ENCODE measurements at regions not wholly inside any gene's neighbourhood (a gene's known extent, or its start where the extent isn't known, plus 50 kb on each side); places are given as distances from the start of the nearest gene placed in this dataset.

DNA sequence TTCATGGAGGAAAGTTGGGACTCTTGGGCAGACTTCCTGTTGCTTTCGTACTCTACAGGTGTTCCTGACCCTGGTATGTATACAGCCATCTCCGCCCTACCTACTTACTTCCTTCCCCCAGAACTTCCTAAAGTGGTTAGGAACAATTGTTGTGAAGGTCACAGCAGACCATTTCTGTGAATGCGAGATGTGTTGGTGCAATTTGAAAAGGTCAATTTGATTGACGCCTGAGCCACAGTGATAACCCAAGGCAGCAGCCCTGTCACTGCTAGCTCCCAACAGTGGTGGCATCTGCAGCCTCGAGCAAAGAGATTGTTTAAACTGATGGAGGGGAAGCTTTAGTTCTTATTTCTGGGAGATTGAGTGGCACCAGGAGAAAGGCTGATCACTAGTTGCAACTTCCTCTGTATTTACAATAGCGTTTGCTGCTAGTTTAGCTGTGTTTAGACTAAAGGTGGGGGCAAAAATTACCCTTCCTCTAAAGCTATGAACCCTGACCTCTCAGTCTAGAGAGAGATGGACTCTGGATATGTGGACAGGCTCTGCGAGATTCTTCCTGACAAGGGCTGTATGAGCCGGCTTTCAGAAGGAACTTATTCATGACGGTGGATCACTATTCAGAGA, 78.3 kb upstream of the MAP4K3 start:
- DNase-seq = no peak

DNA sequence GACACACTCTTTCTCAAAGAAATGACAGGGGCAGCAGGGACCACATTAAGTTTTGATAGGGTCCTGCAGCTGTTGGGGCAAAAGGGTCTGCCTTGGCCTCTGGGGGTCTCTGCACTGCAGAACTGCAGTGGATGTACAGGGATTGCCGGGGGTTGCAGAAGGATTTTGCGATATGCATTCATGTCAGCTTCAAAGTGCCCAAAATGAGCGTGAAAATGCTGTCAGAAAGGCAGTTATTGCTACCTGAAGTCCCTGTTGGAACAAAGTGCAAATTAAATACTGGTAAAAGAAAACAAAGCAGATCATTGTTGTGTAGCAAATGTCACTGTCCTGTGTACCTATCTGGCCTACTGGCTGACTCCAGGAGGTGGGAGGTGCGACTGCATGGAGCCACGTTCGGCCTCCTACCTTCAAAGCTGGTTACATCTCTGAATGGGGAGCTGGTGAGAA, 78.8 kb upstream of the MAP4K3 start:
- DNase-seq = no peak

DNA sequence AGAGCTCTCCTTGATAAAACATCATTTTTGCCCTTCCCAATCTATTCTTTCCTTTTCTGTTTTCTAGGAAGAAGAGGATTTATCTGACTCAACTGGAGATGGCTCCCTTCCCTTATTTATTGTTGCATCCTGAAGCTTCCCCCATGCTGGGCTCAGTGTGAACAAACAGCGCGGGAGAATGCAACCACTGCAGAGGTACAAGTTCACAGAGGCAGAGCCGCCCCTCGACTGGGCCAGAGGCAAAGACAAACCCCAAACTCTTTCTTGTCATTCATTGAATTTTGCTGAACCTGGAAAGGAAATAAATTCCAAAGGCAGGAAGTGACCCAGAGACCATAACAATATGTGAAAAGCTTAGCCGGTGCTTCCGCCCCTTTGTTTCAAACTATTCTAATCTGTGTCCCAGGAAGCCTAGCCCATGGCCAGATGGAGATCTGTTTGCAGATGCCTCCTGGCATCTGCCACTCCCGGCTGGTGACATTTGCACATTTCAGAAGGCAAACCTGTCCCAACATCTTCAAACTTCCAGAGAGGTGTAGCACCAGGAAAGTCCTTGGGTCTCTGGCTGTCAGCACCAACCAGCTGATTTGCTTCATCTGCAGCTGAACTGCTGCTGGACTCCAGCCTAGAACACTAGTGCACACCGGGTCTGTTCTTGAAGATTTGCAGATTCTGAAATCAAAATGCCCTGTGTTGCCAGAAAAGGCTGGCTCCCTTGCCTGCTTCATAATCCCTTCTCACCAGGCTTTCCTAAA, 79.4 kb upstream of the MAP4K3 start:
- no peak for DNase-seq

DNA sequence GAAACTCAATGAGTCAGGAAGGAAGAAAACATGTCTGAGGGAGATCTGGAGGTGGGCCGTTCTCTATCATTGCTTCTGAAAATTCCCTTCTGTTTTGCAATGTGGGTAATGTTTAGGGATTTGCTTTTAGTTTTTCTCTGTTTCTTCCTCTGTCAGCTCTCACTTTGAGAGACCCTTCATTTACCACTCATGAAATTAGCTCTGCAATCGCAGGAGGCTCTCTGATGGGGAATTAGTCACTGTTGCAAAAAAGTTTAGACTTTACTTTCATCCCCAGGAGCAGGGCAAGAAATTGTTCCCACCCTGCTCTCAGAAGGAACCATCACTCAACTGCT, 80.0 kb upstream of the MAP4K3 start:
- DNase-seq = no peak

DNA sequence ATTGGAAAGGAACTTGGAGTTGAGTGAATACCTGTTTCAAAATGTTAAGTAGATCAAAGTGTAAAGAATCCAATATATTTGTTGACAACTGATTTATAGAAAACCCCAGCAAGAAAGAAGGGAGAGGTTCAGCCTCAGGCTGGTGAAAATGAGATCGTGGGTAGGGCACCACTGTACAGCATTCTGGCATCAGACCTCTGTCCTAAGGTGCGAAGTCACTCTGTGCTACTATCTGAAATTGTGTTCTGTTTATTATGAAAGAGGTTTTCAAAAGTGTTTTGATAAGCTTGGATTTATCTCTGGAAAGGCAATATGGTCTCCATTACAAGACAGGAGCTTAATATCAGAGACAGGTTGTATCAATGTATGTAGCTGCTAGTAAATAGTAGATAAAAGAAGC, 80.5 kb upstream of the MAP4K3 start:
- DNase-seq = no peak

DNA sequence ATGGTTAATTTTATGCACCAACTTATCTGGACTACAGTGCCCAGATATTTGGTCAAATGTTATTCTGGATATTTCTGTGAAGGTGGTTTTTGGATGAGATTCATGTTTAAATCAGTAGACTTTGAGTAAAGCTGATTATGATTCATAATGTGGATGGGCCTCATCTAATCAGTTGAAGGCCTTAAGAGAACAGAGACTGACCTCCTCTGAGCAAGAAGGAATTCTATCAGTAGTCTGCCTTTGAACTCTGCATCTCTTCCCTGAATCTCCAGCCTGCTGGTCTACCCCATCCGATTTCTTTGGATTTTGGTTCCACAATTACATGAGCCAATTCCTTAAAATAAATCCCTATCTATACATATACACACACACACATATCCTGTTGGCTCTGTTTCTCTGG, 82.8 kb upstream of the MAP4K3 start:
- no peak for DNase-seq

DNA sequence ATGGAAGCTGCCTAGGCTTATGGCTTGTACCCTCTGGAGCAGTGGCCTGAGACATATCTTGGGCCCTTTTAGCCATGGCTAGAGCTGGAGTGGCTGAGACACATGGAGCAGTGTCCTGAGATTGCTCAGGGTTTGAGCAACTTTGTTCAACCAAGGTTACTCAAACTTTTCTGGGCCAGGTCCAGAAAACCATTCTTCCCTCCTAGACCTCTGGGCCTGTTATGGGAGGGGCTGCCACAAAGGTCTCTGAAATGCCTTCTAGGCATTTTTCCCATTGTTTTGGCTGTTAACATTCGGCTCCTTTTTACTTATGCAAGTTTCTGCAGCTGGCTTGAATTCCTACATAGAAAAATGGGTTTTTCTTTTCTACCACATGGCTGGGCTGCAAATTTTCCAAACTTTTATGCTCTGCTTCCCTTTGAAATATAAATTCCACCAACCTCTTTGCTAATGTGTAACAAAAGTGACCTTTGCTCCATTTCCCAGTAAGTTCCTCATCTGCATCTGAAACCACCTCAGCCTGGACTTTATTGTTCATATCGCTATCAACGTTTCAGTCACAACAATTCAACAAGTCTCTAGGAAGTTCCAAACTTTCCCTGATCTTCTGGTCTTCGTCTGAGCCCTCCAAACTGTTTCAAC, 84.9 kb upstream of the MAP4K3 start:
- no peak for DNase-seq

DNA sequence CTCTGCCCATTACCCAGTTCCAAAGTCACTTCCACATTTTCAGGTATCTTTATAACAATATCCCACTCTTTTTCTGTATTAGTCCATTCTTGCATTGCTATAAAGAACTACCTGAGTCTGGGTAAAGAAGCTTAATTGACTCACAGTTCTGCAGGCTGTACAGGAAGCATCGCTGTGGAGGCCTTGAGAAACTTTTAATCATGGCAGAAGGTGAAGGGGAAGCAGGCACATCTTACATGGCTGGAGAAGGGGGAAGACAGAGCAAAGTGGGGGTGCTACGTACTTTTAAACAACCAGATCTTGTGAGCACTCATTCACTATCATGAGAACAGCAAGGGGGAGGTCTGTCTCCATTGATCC, 85.4 kb upstream of the MAP4K3 start:
- no peak for DNase-seq

DNA sequence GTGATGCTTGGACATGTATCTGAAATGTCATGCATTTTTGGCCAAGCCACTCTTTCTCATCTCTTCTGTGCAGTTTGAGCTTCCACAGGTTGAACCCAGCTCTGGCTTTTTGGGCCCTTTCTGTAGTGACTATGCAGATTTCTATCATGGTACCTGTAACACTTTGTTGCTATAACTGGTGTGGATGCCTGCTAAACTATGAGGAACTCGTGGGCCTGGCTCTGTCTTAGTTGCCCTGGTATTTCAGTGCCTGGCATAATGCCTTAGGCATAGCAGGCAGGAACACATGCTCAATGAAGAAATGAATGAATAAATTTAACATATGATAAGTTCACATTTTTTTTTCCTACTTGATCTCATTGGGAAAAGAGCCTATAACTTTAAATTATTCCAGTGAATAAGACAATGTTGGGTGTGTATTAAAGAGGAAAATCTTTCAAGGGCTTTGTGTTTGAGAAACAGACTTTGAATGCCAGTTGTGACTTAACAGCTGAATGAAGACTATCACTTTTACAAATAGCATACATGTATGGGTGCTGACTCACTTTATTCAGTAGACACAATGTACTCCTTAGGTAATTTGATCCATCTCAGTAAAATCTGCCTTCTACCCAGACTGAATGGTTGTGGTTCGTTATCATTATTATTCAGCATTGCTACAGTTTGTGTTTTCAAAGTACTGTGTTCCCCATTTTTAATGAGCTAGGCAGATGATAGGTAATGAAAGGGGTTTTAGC, 86.4 kb upstream of the MAP4K3 start:
- DNase-seq = peak; percentile 88

DNA sequence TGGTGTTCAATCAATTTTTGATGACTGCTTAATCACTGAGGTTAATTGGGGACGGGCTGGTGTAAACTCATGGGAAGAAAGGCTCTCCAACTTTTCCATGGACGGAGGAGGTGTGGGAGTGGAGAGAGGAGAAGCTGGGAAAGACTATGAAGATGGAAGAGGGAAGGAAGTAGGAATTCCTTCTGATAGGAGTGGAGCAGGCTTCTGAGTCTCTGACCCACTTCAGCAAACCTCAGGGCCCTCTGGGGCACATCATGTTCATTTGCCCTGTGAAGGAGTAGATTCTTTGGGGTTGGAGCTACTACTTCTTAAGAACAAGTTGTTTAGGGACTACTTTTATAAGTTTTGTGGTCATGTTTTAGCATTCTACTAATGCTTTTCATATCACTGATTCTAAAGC, 87.0 kb upstream of the MAP4K3 start:
- no peak for DNase-seq

DNA sequence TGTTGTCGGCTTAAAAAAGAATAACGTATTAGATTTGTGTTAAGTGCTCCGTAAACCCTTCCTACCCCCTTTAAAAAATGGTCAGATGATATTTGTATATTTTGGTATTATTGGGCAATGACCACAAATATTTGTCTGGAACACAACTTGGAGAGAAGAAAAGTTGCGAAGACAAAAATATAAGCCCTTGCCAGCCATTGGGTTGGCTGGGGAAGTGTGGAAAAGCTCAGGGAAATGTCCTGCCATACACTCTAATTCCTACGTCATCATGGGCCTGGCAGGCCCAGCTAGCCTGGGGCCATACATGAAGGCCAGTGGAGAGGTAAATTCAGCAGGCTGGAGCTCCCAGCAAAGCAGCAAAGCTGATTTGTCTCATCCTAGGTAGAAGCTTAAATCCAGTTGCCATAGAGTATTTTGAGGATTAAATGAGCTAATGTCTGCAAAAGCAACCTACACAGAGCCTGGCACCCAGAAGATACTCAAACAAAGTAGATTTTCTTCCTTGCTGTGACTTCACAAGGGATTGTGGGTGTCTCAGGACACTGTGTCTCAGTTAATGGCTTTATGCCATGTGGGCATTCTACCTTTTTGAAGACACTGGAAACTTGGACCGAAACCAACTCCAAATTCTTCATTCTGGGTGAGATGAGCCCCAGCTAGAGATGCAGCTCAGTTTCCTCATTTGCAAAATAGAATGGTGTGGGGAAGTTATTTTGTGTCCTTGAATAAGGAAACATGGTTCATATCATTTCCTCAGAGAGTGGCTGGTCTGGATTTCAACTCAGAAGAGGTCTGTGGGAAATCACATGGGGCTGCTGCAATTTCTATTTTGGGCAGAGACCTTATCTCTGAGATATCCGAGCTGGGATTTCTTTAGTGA, 87.9 kb upstream of the MAP4K3 start:
- peak; percentile 18 for DNase-seq

DNA sequence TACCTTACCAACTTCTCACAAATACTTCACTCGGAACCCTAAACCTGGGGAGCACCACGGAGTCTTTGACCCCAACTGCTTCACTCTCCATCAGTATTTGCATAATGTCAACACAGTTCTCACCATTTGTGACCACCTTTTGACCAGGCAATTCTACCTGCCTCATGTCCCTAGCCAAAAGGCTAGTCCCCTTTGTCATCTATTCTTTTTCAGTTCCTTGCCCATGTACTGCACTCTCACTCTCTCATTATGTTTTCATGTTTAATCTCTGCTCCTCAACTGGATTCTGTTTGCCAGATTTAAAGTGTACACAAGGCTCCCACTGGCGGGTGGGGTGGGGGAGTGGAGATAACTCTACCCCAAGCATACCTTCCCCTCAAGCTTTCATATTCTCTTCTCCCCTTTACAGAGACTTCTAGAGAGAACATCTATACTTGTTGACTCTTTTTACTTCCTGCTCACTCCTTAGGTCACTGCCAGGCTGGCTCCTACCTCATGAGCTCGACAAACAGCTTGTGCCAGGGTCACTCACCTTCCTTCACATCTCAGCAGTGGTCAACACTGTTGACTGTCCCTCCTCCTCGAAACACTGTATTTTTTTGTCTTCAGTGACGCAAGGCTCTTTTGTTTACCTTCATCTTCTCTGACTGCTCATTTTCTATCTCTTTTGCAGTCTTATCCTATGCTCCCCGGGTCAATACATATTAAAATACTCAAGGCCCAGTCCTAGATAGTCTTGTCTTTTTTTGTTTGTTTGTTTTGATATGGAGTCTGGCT, 88.7 kb upstream of the MAP4K3 start:
- DNase-seq = no peak

DNA sequence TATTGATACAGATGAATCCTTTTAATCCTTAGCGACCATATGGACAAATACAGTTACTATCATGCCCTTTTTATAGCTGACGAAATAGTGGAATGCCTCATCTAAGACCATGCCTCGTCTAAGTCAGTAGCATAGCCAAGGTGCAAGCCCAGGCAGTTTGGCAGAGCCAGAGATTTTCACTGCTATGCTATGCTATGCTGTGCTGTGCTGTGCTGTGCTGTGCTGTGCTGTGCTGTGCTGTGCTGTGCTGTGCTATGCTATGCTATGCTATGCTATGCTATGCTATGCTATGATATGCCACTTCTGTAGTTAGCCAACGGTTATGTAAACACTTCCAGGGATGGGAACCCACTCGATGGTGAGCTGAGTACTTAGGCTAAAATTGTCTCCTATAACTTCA, 91.6 kb upstream of the MAP4K3 start:
- DNase-seq = no peak

DNA sequence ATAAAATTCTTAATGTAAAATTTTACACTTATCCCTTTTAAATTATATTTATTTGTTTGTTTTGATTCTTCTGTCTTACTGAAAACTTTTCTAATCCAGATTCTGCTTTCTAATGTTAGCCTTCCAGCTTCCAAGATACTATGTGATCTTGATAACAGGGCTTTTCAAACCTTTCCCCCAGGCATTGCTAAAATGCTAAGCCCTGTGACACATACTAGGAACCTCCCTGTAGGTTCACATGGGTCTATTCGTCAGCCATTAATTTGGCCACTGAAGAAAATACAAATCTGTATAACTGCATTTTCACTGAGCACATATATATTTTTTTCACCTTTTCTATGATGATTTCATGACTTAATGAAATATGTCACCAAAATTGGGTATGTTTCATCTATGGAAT, 92.8 kb upstream of the MAP4K3 start:
- DNase-seq = no peak

DNA sequence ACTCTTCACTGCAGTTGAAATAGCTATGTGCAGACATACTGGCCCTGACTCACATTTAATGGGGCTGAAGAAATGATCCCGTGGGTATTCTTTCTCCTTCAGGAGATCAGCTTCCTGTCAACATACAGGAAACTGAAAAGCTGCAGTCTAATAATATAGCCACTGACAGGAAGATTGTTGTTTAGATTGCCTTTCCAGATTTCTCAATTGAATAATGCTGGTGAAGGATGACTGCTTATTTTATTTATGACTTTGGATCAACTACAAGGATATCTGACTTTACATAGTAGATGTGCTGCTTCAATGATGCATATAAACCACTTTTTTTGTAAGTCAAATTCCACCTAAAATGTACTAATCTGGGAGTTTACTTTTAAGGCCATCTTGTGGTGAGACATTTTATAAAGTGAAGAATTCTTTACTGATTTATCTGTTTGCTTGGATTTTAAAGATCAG, 93.4 kb upstream of the MAP4K3 start:
- DNase-seq = peak; percentile 69

DNA sequence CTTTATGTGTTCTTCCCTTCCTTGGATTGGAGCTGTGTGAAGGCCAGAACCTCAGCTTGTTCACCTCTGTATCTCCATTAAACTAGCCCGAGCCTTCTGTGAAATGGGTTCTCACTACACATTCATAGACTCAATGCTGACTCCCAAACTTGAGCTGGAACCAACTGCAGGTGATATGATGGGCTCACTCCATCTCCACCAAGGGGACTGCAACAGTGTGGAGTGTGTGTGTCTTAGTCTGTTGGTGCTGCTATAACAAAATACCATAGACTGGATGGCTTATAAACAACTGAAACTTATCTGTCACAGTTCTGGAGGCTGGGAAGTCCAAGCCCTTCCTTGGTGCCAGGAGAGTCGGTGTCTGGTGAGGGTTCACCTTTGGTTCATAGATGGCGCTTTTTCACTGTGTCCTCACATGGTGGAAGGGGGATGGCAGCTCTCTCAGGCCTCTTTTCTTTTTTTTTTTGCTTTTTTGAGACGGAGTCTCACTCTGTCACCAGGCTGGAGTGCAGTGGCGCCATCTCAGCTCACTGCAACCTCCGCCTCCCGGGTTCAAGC, 94.2 kb upstream of the MAP4K3 start:
- DNase-seq = no peak

DNA sequence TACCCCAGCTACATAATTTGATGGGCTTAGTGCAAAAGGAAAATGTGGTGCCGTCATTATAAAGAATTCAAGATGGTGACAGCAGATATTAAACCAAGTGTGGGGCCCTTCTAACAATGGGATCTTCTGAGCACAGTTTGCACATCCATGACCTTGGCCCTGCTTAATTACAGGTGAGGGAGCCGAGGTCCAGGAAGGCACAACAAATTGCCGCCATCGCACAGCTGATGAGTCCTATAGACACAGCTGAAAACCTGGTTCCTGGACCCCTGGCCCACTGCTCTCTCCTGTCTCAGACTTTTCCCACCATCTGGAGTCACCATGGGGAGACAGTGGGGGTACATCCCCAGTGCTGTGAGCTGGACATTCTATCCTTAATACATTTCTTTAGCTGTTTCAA, 95.8 kb upstream of the MAP4K3 start:
- DNase-seq = no peak

DNA sequence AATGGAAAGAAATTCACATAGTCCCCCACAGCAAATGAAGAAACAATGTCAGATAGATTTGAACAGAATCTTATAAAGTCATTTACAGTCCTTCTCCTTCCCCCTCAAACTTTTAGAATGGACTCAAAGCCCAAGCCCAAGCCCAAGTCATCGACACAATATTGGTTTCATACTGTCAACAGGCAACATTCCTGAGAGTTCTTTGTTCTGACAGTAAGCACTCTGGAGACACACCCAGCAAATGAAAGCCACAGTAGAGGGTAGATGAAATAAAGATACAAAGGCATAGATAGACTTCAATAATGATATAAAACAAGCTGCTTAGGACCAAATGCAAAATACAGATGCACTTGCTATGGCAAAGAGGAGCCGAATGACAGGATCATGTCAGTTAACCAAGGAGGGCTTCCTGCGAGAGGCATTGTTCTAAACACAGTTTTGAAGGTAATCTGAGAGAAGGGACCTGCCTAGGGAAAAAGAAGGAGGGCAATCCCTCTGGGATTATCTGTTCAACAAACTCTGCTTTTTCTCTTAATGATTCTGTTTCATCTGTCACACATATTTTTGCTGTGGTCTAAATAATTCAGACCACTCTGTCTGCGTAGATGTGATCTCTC, 97.1 kb upstream of the MAP4K3 start:
- peak; percentile 44 for DNase-seq

DNA sequence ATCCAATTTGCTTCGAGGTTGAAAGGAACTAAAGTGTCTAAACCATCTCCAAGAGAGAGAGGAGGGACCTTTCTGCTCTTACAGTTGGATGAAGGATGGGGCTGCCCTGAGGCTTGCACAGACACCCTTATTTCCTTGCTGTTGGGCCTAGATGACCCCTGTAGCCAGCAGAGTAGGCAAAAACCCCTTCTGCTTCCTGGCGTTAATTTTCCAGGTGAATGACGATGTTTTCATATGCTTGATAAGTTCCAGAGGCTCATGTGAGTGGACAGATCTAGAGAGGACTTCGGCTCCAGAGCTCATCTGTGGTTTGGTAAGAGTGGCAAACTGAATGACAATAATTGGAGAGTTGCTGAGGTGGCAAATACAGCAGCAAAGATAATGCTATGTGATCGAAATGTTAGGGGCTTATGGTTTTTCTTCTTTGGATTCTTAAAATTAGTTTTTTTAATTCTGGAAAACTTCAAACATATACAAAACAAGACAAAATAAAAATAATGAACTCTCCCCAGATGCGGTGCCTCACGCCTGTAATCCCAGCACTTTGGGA, 98.6 kb upstream of the MAP4K3 start:
- no peak for DNase-seq

DNA sequence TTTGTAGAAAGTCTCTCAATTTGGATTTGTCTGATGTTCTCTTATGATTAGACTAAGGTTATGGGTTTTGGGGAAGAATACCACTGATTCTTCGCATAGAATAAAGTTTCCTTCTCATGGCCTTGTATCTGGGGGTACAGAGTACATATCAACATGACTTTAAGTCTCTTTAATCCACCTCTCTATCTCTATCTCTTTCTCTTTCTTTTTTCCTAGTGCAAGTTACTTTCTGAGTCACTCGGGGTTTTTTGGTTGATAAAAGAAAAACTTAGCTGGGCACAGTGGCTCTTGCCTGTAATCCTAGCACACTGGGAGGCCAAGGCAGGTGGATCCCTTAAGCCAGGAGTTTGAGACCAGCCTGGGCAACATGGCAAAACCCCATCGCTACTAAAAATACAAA, 100.1 kb upstream of the MAP4K3 start:
- no peak for DNase-seq

DNA sequence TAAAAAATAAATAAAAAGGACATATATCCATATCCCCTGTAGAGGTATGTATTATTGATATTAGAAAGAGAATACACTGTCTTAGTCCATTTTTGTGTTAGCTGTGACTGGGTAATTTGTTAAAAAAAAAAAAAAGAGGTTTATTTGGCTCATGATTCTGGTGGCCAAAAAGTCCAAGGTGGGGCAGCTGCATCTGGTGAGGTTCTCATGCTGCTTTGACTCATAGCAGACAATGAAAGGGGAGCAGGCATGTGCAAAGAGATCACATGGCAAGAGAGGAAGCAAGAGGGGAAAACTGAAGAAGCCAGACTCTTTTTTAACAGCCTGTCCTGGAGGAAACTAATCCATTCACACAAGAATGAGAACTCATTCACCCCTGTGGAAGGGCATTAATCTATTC, 101.6 kb upstream of the MAP4K3 start:
- DNase-seq = no peak

Measured in EL (cell line).